ENCODE measurements at regions not wholly inside any gene's neighbourhood (a gene's known extent, or its start where the extent isn't known, plus 50 kb on each side); places are given as distances from the start of the nearest gene placed in this dataset.

- no peak overlapping the region for H3K14ac ChIP-seq (ENCODE audit: insufficient read depth, low read length)
- H3K79me1 ChIP-seq (ENCODE audit: insufficient read depth, low read depth, low read length, poor library complexity, severe bottlenecking) = no peaks in the 10 kb centered on the region
- H2AK5ac ChIP-seq (ENCODE audit: insufficient read length, low read length) = no peak overlapping the region
- H3K23me2 ChIP-seq (ENCODE audit: insufficient read length, low read depth, low read length, poor library complexity, severe bottlenecking) = no peaks in the 10 kb centered on the region
- Mint-ChIP-seq H3K4me3 (no peak overlapping the region), H3K4me1 (peaks cover 0 to 6% of the 10 kb centered on the region in 2 experiments; a peak in 1 of 4 replicates), H3K9me3 (no peaks in the 10 kb centered on the region), H3K36me3 (ENCODE audit: insufficient read depth in 1 of 3, low read depth in 3 of 3) (no peaks in the 10 kb centered on the region), H3K27ac (no peak overlapping the region), H3K27me3 (ENCODE audit: low read depth) (peaks cover 8% of the 10 kb centered on the region)
- no peaks in the 10 kb centered on the region for H3K79me2 ChIP-seq (ENCODE audit: insufficient read depth, low read length)
- no CpG with 5 or more reads among the region's 6 CpGs for WGBS (ENCODE audit: extremely low coverage, insufficient read length, low lambda C conversion rate)
- no peak overlapping the region for H3K56ac ChIP-seq (ENCODE audit: insufficient read length, low read depth, low read length)
- H2AFZ ChIP-seq (ENCODE audit: low read length) = no peak overlapping the region
- no peaks in the 10 kb centered on the region for H4K20me1 ChIP-seq (ENCODE audit: control insufficient read depth, insufficient read depth, insufficient read length)
- H3K4me2 ChIP-seq (ENCODE audit: insufficient read depth, insufficient read length, low read length) = no peak overlapping the region
- H3K9me3 ChIP-seq (ENCODE audit: control insufficient read depth, low read depth, low read length) = no peaks in the 10 kb centered on the region
- no peak overlapping the region for H3K4ac ChIP-seq (ENCODE audit: low read depth, low read length)
- H4K8ac ChIP-seq (replicated peaks; ENCODE audit: insufficient read length, low read depth, low read length) = no peak overlapping the region
- no peak overlapping the region for H2BK5ac ChIP-seq (ENCODE audit: insufficient read length, low read length)
- H3T11ph ChIP-seq (ENCODE audit: low read length) = no peak overlapping the region
- no peak for TF ChIP-seq CTCF (conservative IDR thresholded peaks at IDR 0.05)
- H3K27me3 ChIP-seq (ENCODE audit: insufficient read depth, low read length) = no peaks in the 10 kb centered on the region
- no peak overlapping the region for H4K91ac ChIP-seq (ENCODE audit: insufficient read length, low read depth, low read length)
- no peak overlapping the region for H3K18ac ChIP-seq (ENCODE audit: insufficient read length, low read depth, low read length)
- no peak overlapping the region for H3K27ac ChIP-seq (ENCODE audit: insufficient read length, low read depth, low read length)
- no peak overlapping the region for H3K9ac ChIP-seq (ENCODE audit: extremely low read depth, insufficient read length, low read length)
- no peak overlapping the region for H2BK15ac ChIP-seq (ENCODE audit: low read depth, low read length)
- no peak overlapping the region for H4K5ac ChIP-seq (ENCODE audit: insufficient read length, low read depth, low read length)
- H2BK12ac ChIP-seq (ENCODE audit: insufficient read length, low read depth, low read length) = no peak overlapping the region
- H3K23ac ChIP-seq (ENCODE audit: insufficient read length, low read depth, low read length) = no peak overlapping the region
- no peak overlapping the region for H2BK120ac ChIP-seq (ENCODE audit: low read depth, low read length, poor library complexity, severe bottlenecking)
- no peaks in the 10 kb centered on the region for H3K4me1 ChIP-seq (ENCODE audit: insufficient read depth, low read length)
- H2BK20ac ChIP-seq (ENCODE audit: low read depth, low read length, poor library complexity, severe bottlenecking) = no peak overlapping the region
- no peak for DNase-seq
Observed at GRCh38 chr10:50946991-50947781, 61.8 kb upstream of the A1CF start.

Data from H9 (cell line).